ENCODE measurements at regions not wholly inside any gene's neighbourhood (a gene's known extent, or its start where the extent isn't known, plus 50 kb on each side); places are given as distances from the start of the nearest gene placed in this dataset.
"Not testable (repeated sequence)": the region's sequence is repeated elsewhere in the genome, so short reads cannot be mapped to it uniquely, and the experiment has no call there.

DNA sequence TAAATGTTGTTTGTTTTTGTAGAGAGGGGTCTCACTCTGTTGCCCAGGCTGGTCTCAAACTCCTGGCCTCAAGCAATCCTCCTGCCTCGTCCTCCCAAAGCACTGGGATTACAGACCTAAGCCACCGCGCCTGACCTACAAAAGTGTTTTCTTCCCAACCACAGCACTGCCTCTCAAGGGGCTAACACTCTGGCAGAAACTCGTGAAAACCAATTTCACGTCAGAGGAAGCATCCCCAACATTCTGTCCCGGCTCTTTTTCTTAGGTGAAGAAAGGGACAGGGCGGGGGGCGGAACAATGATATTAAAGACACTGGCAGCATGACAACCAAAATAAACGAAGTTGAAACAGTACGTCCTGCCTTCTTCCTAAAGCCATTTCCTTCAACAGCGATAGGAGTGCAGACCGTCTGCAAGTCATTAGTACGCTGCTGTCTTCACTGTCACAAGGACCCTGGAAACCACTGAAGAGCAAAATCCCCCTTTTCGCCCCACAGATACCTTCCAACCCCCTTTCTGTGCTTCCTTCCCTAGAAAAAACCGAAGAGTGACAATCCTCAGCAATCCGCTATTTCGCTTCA lies 79.5 kb upstream of the NBPF20 start:
- H3K4me3 Mint-ChIP-seq; CTCF ChIA-PET; DNase-seq; H3K4me1 Mint-ChIP-seq; H3K36me3 Mint-ChIP-seq (ENCODE audit: low read depth); H3K9me3 Mint-ChIP-seq; POLR2A ChIA-PET; H3K27ac Mint-ChIP-seq; H3K27me3 Mint-ChIP-seq: not testable (repeated sequence)

DNA sequence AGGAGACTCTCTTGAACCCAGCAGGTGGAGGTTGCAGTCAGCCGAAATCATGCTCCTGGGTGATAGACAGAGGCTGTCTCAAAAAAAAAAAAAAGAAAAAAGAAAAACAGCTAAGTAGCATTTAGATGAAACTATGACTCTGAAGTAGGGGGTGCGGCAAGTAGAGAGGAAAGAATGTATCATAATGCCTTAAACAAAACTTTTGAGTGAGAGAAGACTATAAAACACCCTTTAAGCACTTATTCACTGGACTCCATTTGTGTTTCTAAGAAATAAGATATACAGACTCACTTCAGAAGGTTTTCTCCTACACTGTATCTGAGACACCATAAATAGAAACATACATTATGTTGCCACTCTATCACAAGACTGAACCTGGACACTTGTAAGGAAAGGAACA lies 78.9 kb upstream of the NBPF20 start:
- POLR2A ChIA-PET, CTCF ChIA-PET: not testable (repeated sequence)

GRCh38 chr1:145500251-145500650 lies 74.8 kb upstream of the NBPF20 start:
- H3K4me3 Mint-ChIP-seq: not testable (repeated sequence)

More for the DNA sequence above, 78.9 kb upstream of the NBPF20 start:
- not testable (repeated sequence) for DNase-seq; H3K36me3 Mint-ChIP-seq (ENCODE audit: low read depth); H3K4me1 Mint-ChIP-seq; H3K27ac Mint-ChIP-seq; H3K9me3 Mint-ChIP-seq; H3K4me3 Mint-ChIP-seq; H3K27me3 Mint-ChIP-seq

GRCh38 chr1:145495077-145495871 lies 69.9 kb upstream of the NBPF20 start:
- H3K36me3 Mint-ChIP-seq (ENCODE audit: low read depth); H3K27ac Mint-ChIP-seq; DNase-seq; POLR2A ChIA-PET; H3K27me3 Mint-ChIP-seq; H3K4me3 Mint-ChIP-seq; H3K4me1 Mint-ChIP-seq; CTCF ChIA-PET; H3K9me3 Mint-ChIP-seq: not testable (repeated sequence)

More at GRCh38 chr1:145500251-145500650, 74.8 kb upstream of the NBPF20 start:
- H3K36me3 Mint-ChIP-seq (ENCODE audit: low read depth); DNase-seq; CTCF ChIA-PET; H3K27me3 Mint-ChIP-seq; H3K4me1 Mint-ChIP-seq; H3K9me3 Mint-ChIP-seq; H3K27ac Mint-ChIP-seq; POLR2A ChIA-PET: not testable (repeated sequence)

- H3K27ac Mint-ChIP-seq; H3K36me3 Mint-ChIP-seq (ENCODE audit: low read depth); H3K9me3 Mint-ChIP-seq; CTCF ChIA-PET; DNase-seq; H3K4me1 Mint-ChIP-seq; H3K4me3 Mint-ChIP-seq; POLR2A ChIA-PET: not testable (repeated sequence)
- H3K27me3 Mint-ChIP-seq: peaks cover 11% of the 10 kb centered on the region
Measured at GRCh38 chr1:145488193-145488933, 63.0 kb upstream of the NBPF20 start.

DNA sequence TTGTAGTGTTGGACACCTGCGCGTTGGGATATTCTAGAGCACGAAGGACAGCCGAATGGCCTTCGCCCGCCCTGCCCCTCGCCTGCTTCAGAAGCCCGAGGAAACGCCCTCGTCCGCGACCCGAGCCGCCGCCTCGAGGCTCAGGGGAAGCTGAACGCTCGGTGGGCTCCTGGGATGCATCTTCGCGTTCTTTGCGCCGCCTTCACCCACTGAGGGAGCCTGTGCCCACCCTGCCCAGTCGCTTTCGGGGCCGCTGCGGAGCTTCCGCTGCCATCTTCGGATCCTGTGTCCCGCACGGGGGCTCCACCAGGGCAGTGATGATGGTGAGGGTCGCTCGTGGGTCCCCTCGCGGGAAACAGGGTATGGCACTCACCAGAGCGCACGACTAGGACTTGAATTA lies 61.8 kb upstream of the NBPF20 start:
- POLR2A ChIA-PET, DNase-seq: not testable (repeated sequence)

GRCh38 chr1:145484257-145484656 lies 58.9 kb upstream of the NBPF20 start:
- H3K27me3 Mint-ChIP-seq: peaks cover 11% of the 10 kb centered on the region
- CTCF ChIA-PET; POLR2A ChIA-PET; H3K9me3 Mint-ChIP-seq; DNase-seq; H3K36me3 Mint-ChIP-seq (ENCODE audit: low read depth); H3K27ac Mint-ChIP-seq; H3K4me3 Mint-ChIP-seq; H3K4me1 Mint-ChIP-seq: not testable (repeated sequence)

More for the DNA sequence above, 61.8 kb upstream of the NBPF20 start:
- H3K36me3 Mint-ChIP-seq (ENCODE audit: low read depth); H3K4me1 Mint-ChIP-seq; H3K9me3 Mint-ChIP-seq; H3K27ac Mint-ChIP-seq: not testable (repeated sequence)
- CTCF ChIA-PET: interaction anchor here (0.6 kb wide), 1 partner anchor 354 kb away, joined by 4 read pairs; no protein-coding TSS in a partner anchor
- Mint-ChIP-seq H3K4me3 (peak overlapping the region; percentile 16), H3K27me3 (peaks cover 14% of the 10 kb centered on the region)

DNA sequence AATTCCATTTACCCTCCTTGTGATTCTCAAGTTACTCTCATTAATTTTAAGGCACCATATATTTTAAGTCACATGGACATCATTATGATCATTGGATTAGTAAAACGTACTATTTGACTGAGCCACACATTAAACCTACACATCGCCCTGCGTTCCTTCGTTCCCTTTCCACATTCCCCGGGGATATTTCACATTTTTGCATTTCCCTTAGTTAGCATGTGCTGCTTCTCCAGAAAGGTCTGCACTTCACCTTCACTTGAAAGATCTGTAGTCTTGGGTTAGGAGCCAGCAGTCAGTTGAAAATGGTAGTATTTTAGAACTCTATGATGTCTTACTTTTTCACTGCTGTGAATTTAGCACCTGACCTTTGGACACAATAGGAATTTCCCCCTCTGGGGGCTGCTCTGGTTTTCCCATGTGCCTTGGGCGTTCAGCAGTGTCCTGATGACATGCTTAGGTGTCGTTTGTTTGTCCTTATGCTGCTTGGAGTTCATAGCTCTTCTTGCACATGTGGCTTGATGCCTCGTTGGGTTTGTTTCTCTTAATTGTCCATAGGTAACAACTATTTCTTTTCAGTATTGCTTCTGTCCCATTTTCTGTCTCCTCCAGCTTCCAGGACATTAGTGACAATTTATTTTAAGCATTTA lies 56.9 kb upstream of the NBPF20 start:
- H3K9me3 Mint-ChIP-seq; H3K36me3 Mint-ChIP-seq (ENCODE audit: low read depth); H3K27ac Mint-ChIP-seq; POLR2A ChIA-PET; H3K4me1 Mint-ChIP-seq; CTCF ChIA-PET; DNase-seq; H3K4me3 Mint-ChIP-seq: not testable (repeated sequence)
- peaks cover 13% of the 10 kb centered on the region for H3K27me3 Mint-ChIP-seq

DNA sequence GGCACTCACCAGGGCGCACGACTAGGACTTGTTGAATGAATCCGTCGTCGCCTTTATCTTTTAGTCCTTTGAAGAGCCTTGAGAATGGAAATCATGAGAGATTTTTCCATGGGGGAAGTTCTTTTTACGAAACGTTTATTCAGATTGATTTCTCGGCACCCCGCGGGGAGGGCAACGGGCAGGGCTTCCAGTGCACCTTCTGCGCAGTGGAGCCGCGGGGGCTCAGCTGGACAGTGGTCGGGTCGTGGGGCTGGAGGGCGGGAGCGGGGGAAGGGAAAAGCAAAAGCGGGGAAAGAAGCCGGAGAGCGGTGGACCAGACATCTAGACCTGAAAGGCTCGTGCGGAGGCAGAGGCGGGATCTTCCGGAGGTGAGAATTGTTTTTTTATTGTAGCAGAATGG lies 50.6 kb upstream of the NBPF20 start:
- Mint-ChIP-seq H3K4me3 (peak overlapping the region; percentile 52), H3K27me3 (peaks cover 19% of the 10 kb centered on the region)
- H3K9me3 Mint-ChIP-seq; CTCF ChIA-PET; POLR2A ChIA-PET; H3K4me1 Mint-ChIP-seq; H3K27ac Mint-ChIP-seq; H3K36me3 Mint-ChIP-seq (ENCODE audit: low read depth); DNase-seq: not testable (repeated sequence)

GRCh38 chr1:145475369-145475915 lies 50.0 kb upstream of the NBPF20 start:
- peak overlapping the region; percentile 60 for H3K4me3 Mint-ChIP-seq
- POLR2A ChIA-PET; CTCF ChIA-PET; H3K4me1 Mint-ChIP-seq; H3K9me3 Mint-ChIP-seq; H3K36me3 Mint-ChIP-seq (ENCODE audit: low read depth); DNase-seq: not testable (repeated sequence)
- peaks cover 19% of the 10 kb centered on the region for H3K27me3 Mint-ChIP-seq
- H3K27ac Mint-ChIP-seq: peak overlapping the region; percentile 74

All from activated CD4-positive, alpha-beta T cell treated with anti-CD3 and anti-CD28 coated beads, Interleukin-2, amount 10 ng/mL, durations not matched to agents 7 days and 5 days (primary cell).